MCF 10A (cell line): ENCODE measurements at regions not wholly inside any gene's neighbourhood (a gene's known extent, or its start where the extent isn't known, plus 50 kb on each side); places are given as distances from the start of the nearest gene placed in this dataset.

Experiments used
- BruUV-seq: library from RNA; stranded (reverse); fragments of 400-500 nt; replicated peaks from 2 replicates; lab custom pipeline; 2021; lab: Mats Ljungman, UMichigan
- CTCF ChIA-PET: fragments of 300-600 bp; sonication (Branson Sonifier 250); formaldehyde crosslinking; extraction: SDS; loops from one replicate; lab custom pipeline; 2021; ENCODE audit warnings: antibody characterized with exemption, inconsistent platforms; lab: Yijun Ruan, JAX
- POLR2A ChIA-PET: fragments of 300-600, 350-650 bp; sonication (Branson Sonifier 250); formaldehyde crosslinking; extraction: SDS; loops from one replicate; lab custom pipeline; 2020; ENCODE audit warnings: antibody characterized with exemption, inconsistent platforms; lab: Yijun Ruan, JAX
- DNase-seq: peaks from one replicate; pipeline ENCODE4 v3.0.0-alpha.2; 2018; ENCODE audit not compliant: unreplicated experiment
- H3K27ac Mint-ChIP-seq: one replicate; pipeline ENCODE4 v1.8.0; 2022; ENCODE audit warnings: mild to moderate bottlenecking, low read depth, mixed read lengths; ENCODE audit not compliant: unreplicated experiment
- H3K27me3 Mint-ChIP-seq: one replicate; pipeline ENCODE4 v1.8.0; 2022; ENCODE audit warnings: mixed read lengths; ENCODE audit not compliant: insufficient read depth, unreplicated experiment
- H3K36me3 Mint-ChIP-seq: one replicate; pipeline ENCODE4 v1.8.0; 2022; ENCODE audit warnings: mild to moderate bottlenecking, moderate library complexity, mixed read lengths; ENCODE audit not compliant: insufficient read depth, unreplicated experiment
- H3K4me1 Mint-ChIP-seq: one replicate; pipeline ENCODE4 v1.8.0; 2022; ENCODE audit warnings: mixed read lengths; ENCODE audit not compliant: insufficient read depth, unreplicated experiment
- H3K4me3 Mint-ChIP-seq: one replicate; pipeline ENCODE4 v1.8.0; 2022; ENCODE audit warnings: mild to moderate bottlenecking, moderate library complexity, mixed read lengths; ENCODE audit not compliant: unreplicated experiment
- H3K9me3 Mint-ChIP-seq: one replicate; pipeline ENCODE4 v1.8.0; 2022; ENCODE audit warnings: mixed read lengths; ENCODE audit not compliant: unreplicated experiment
- intact Hi-C: fragments of 100-400 bp; cut with micrococcal nuclease; formaldehyde crosslinking; loops from 2 replicates; pipeline ENCODE4 v1.14.1; 2022
- TF ChIP-seq, protein P1 (sequence below): fragments of 200-600 bp; IDR thresholded peaks from one replicate; pipeline ENCODE4 v1.8.0; 2022; ENCODE audit warnings: antibody characterized with exemption, mild to moderate bottlenecking; ENCODE audit not compliant: unreplicated experiment

GRCh38 chr1:229203991-229204632, 66.8 kb upstream of the RAB4A start:
- H3K4me1 Mint-ChIP-seq: no peaks in the 10 kb centered on the region
- ChIA-PET CTCF (interaction anchor here (0.7 to 1.7 kb wide), 3 partner anchors 9 to 1906 kb away, joined by 3 to 6 read pairs (median 4); no protein-coding TSS in a partner anchor), POLR2A (interaction anchor here (1.4 to 1.6 kb wide), 2 partner anchors 11 to 25 kb away, joined by 4 to 7 read pairs; no protein-coding TSS in a partner anchor)
- no peak overlapping the region for H3K4me3 Mint-ChIP-seq
- peaks cover 22% of the 10 kb centered on the region for H3K27me3 Mint-ChIP-seq
- BruUV-seq: no TSS peak
- H3K9me3 Mint-ChIP-seq: no peaks in the 10 kb centered on the region
- no peaks in the 10 kb centered on the region for H3K36me3 Mint-ChIP-seq
- no peak for DNase-seq
- TF ChIP-seq, protein P1, sequence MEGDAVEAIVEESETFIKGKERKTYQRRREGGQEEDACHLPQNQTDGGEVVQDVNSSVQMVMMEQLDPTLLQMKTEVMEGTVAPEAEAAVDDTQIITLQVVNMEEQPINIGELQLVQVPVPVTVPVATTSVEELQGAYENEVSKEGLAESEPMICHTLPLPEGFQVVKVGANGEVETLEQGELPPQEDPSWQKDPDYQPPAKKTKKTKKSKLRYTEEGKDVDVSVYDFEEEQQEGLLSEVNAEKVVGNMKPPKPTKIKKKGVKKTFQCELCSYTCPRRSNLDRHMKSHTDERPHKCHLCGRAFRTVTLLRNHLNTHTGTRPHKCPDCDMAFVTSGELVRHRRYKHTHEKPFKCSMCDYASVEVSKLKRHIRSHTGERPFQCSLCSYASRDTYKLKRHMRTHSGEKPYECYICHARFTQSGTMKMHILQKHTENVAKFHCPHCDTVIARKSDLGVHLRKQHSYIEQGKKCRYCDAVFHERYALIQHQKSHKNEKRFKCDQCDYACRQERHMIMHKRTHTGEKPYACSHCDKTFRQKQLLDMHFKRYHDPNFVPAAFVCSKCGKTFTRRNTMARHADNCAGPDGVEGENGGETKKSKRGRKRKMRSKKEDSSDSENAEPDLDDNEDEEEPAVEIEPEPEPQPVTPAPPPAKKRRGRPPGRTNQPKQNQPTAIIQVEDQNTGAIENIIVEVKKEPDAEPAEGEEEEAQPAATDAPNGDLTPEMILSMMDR: no peak
- H3K27ac Mint-ChIP-seq: no peak overlapping the region
- intact Hi-C loops: no loop called here

- no peaks in the 10 kb centered on the region for H3K4me1 Mint-ChIP-seq
- ChIA-PET CTCF (interaction anchor here (0.6 to 0.7 kb wide), 3 partner anchors 48 to 1126 kb away, joined by 3 to 5 read pairs (median 4); no protein-coding TSS in a partner anchor), POLR2A (interaction anchor here (0.6 to 2.0 kb wide), 3 partner anchors 9 to 429 kb away, joined by 3 to 11 read pairs (median 3); no protein-coding TSS in a partner anchor)
- H3K4me3 Mint-ChIP-seq: no peak overlapping the region
- DNase-seq: no peak
- no peak overlapping the region for H3K27ac Mint-ChIP-seq
- no TSS peak for BruUV-seq
- H3K27me3 Mint-ChIP-seq: peaks cover 22% of the 10 kb centered on the region
- H3K9me3 Mint-ChIP-seq: no peaks in the 10 kb centered on the region
- no peaks in the 10 kb centered on the region for H3K36me3 Mint-ChIP-seq
- TF ChIP-seq, protein P1: no peak
- intact Hi-C loops: no loop called here
Observed at GRCh38 chr1:229204921-229205777, 65.8 kb upstream of the RAB4A start.

DNA sequence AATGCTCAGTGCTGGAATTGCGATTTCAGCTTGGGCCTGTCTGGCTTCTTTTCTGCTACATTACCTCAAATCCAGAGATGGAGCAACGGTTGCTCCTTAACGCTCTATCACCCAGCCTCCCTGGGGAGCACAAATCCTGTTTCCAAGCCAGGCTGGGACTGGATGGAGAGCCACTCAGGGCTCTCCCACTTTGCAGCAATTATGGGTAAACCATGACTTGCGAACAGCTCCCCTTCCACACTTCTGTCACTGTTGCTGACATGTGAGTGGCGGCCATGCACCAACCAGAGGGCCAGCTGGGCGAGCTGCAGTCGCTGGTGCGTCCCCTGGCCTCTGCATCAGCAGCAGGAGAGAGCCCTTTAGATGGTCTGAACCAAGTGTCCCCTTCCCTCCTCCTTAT, 65.1 kb upstream of the RAB4A start:
- TF ChIP-seq, protein P1: no peak
- no peaks in the 10 kb centered on the region for H3K9me3 Mint-ChIP-seq
- H3K27ac Mint-ChIP-seq: no peak overlapping the region
- POLR2A ChIA-PET: interaction anchor here (0.7 to 2.0 kb wide), 2 partner anchors 9 to 10 kb away, joined by 3 to 11 read pairs; no protein-coding TSS in a partner anchor
- CTCF ChIA-PET: interaction anchor here (0.6 to 1.3 kb wide), 5 partner anchors 12 to 512 kb away, joined by 3 to 4 read pairs (median 3); no protein-coding TSS in a partner anchor
- peaks cover 22% of the 10 kb centered on the region for H3K27me3 Mint-ChIP-seq
- H3K36me3 Mint-ChIP-seq: no peaks in the 10 kb centered on the region
- no peak overlapping the region for H3K4me3 Mint-ChIP-seq
- DNase-seq: no peak
- BruUV-seq: no TSS peak
- intact Hi-C loops: no loop called here
- H3K4me1 Mint-ChIP-seq: no peaks in the 10 kb centered on the region

DNA sequence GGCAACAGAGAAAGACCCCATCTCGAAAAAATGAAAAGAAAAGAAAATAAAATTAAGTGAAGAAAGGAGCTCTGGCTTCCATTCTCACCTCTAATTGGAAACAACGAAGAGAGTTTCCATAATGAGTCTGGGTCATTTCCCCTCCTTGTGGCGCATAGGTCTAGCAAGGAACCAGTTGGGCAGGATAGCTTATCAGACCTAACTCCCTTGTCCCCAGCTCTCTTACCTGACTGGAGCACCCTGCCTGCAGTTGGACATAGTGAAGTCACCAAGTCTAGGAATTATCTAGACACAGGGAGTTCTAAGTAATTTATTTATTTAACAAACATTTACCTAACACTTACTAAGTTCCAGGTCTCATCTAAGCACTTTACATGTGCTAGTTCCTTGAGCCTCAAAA, 63.0 kb upstream of the RAB4A start:
- ChIA-PET CTCF (interaction anchor here (0.6 kb wide), 1 partner anchor 324 kb away, joined by 3 read pairs; no protein-coding TSS in a partner anchor), POLR2A (no interaction called here)
- Mint-ChIP-seq H3K9me3 (no peaks in the 10 kb centered on the region), H3K4me3 (no peak overlapping the region), H3K36me3 (no peaks in the 10 kb centered on the region), H3K27me3 (peaks cover 22% of the 10 kb centered on the region), H3K27ac (no peak overlapping the region), H3K4me1 (no peaks in the 10 kb centered on the region)
- BruUV-seq: no TSS peak
- no peak for DNase-seq
- TF ChIP-seq, protein P1: no peak
- intact Hi-C loops: no loop called here
